Endothelial cell of umbilical vein (primary cell): ENCODE measurements at regions not wholly inside any gene's neighbourhood (a gene's known extent, or its start where the extent isn't known, plus 50 kb on each side); places are given as distances from the start of the nearest gene placed in this dataset.

Source experiments
- BruUV-seq: library from RNA; stranded (reverse); fragments of 400-500 nt; replicated peaks from 2 replicates; lab custom pipeline; 2021; lab: Mats Ljungman, UMichigan
- CTCF ChIA-PET: fragments of 300-600, 350-600 bp; sonication (Branson Sonifier 250); formaldehyde crosslinking; loops from one replicate; lab custom pipeline; 2021; ENCODE audit warnings: antibody characterized with exemption, inconsistent platforms; lab: Charles Lee
- POLR2A ChIA-PET: fragments of 300-600, 350-600 bp; sonication (Branson Sonifier 250); formaldehyde crosslinking; loops from one replicate; lab custom pipeline; 2021; ENCODE audit warnings: antibody characterized with exemption, inconsistent platforms; lab: Charles Lee
- DNase-seq: peaks from one replicate; pipeline ENCODE4 v3.0.0-alpha.2; 2011; ENCODE audit warnings: low read depth, low spot score
- FAIRE-seq: peaks from 2 replicates; lab custom pipeline; 2011; peaks lifted over from hg19 to GRCh38; lab: Jason Lieb, UNC
- H2AFZ ChIP-seq: 2 replicates; pipeline ENCODE4 v1.6.0; 2012; ENCODE audit warnings: low read depth, low read length, control low read depth, inconsistent platforms
- H3K27ac ChIP-seq: 2 replicates; pipeline ENCODE4 v1.5.1; 2011; ENCODE audit warnings: low read depth, mild to moderate bottlenecking, control low read depth, low read length, moderate library complexity; ENCODE audit not compliant: insufficient read depth
- H3K27me3 ChIP-seq, 2 experiments: 2 replicates each; pipeline versions ENCODE4 v1.6.0 to v1.6.1; 2011; ENCODE audit warnings: low read length in 2 of 2, mixed read lengths in 1 of 2; ENCODE audit not compliant: control insufficient read depth in 2 of 2, insufficient read depth in 2 of 2
- H3K36me3 ChIP-seq, 2 experiments: 2 replicates in 1 of 2; 3 replicates in 1 of 2; pipeline ENCODE4 v1.5.1; 2011; ENCODE audit warnings: low read length in 2 of 2, mild to moderate bottlenecking in 1 of 2, moderate library complexity in 1 of 2; ENCODE audit not compliant: control insufficient read depth in 2 of 2, insufficient read depth in 2 of 2; ENCODE audit errors: extremely low read depth in 1 of 2
- H3K4me1 ChIP-seq: 3 replicates; pipeline ENCODE4 v1.5.1; 2011; ENCODE audit warnings: mild to moderate bottlenecking, low read length; ENCODE audit not compliant: control insufficient read depth, insufficient read depth; ENCODE audit errors: extremely low read depth
- H3K4me2 ChIP-seq: 2 replicates; pipeline ENCODE4 v1.6.1; 2011; ENCODE audit warnings: low read length, control low read depth, mixed read lengths; ENCODE audit not compliant: insufficient read depth
- H3K4me3 ChIP-seq, 3 experiments: fragments of 200-600 bp in 1 of 3; sonication (generic), shearing (Covaris generic) in 1 of 3; replicated peaks in 1 of 3; 2 replicates each; pipeline ENCODE4 v1.5.1; 2011 to 2016; ENCODE audit warnings: control low read depth in 3 of 3, low read length in 3 of 3, mild to moderate bottlenecking in 2 of 3, inconsistent platforms in 1 of 3, low read depth in 1 of 3, moderate library complexity in 1 of 3; ENCODE audit not compliant: insufficient read depth in 1 of 3
- H3K79me2 ChIP-seq: 2 replicates; pipeline ENCODE4 v1.6.0; 2012; ENCODE audit warnings: low read length, inconsistent platforms; ENCODE audit not compliant: control insufficient read depth, insufficient read depth
- H3K9ac ChIP-seq: replicated peaks from 2 replicates; pipeline ENCODE3; 2011; ENCODE audit warnings: low read length, control low read depth; ENCODE audit not compliant: insufficient read depth; ENCODE audit errors: extremely low read depth
- H3K9me1 ChIP-seq: replicated peaks from 3 replicates; pipeline ENCODE4 v1.6.0; 2011; ENCODE audit warnings: mild to moderate bottlenecking, low read length; ENCODE audit not compliant: control insufficient read depth, insufficient read depth; ENCODE audit errors: extremely low read depth
- H3K9me3 ChIP-seq: replicated peaks from 2 replicates; pipeline ENCODE4 v1.5.1; 2012; ENCODE audit warnings: low read length, inconsistent platforms; ENCODE audit not compliant: control insufficient read depth, insufficient read depth
- H4K20me1 ChIP-seq: replicated peaks from 2 replicates; pipeline ENCODE3; 2011; ENCODE audit warnings: mild to moderate bottlenecking, low read length; ENCODE audit not compliant: control insufficient read depth, insufficient read depth; ENCODE audit errors: extremely low read depth
- EZH2 ChIP-seq: IDR thresholded peaks from 2 replicates; pipeline ENCODE4 v1.6.1; 2012; ENCODE audit warnings: borderline replicate concordance, low read depth, mild to moderate bottlenecking, moderate library complexity, low read length, inconsistent platforms; ENCODE audit not compliant: severe bottlenecking
- FOS ChIP-seq: IDR thresholded peaks from 2 replicates; pipeline ENCODE4 v1.6.1; 2011; ENCODE audit warnings: mild to moderate bottlenecking, low read length, moderate library complexity, borderline replicate concordance; ENCODE audit not compliant: insufficient read depth
- GATA2 ChIP-seq: IDR thresholded peaks from 2 replicates; pipeline ENCODE4 v1.7.0; 2011; ENCODE audit warnings: low read depth, mild to moderate bottlenecking, moderate library complexity, mixed read lengths, low read length; ENCODE audit not compliant: insufficient read length, insufficient read depth
- MYC ChIP-seq: IDR thresholded peaks from one replicate; pipeline ENCODE4 v1.6.1; 2011; ENCODE audit warnings: mild to moderate bottlenecking, low read depth, low read length
- POLR2A ChIP-seq: IDR thresholded peaks from 2 replicates; pipeline ENCODE4 v1.6.1; 2012; ENCODE audit warnings: low read depth, mild to moderate bottlenecking, control low read depth, low read length
- POLR2AphosphoS5 ChIP-seq: IDR thresholded peaks from 2 replicates; pipeline ENCODE4 v1.6.1; 2012; ENCODE audit warnings: low read depth, mild to moderate bottlenecking, control low read depth, low read length, moderate library complexity; ENCODE audit not compliant: insufficient read depth
- dilution Hi-C: fragments of 300-500 bp; cut with MboI; formaldehyde crosslinking; loops from one replicate; pipeline ENCODE4 v1.15.0; 2019; ENCODE audit warnings: low sequenced_read_pairs; ENCODE audit not compliant: extremely low pct_ligation_motif_present
- intact Hi-C: fragments of 100-400 bp; cut with micrococcal nuclease; formaldehyde crosslinking; loops from one replicate; pipeline ENCODE4 v1.10.0; 2022
- TF ChIP-seq, protein P1 (sequence below), 2 donors: IDR thresholded peaks; 1 replicate in 1 of 2; 2 replicates in 1 of 2; pipeline ENCODE4 v1.5.1; 2011; ENCODE audit warnings: low read length in 2 of 2, mild to moderate bottlenecking in 2 of 2, moderate library complexity in 2 of 2, control low read depth in 1 of 2, inconsistent platforms in 1 of 2, low read depth in 1 of 2; ENCODE audit not compliant: insufficient read depth in 1 of 2; ENCODE audit errors: extremely low read depth in 1 of 2
- TF ChIP-seq, protein P2 (sequence below): IDR thresholded peaks from 2 replicates; pipeline ENCODE4 v1.6.1; 2011; ENCODE audit not compliant: insufficient read depth, insufficient read length

DNA sequence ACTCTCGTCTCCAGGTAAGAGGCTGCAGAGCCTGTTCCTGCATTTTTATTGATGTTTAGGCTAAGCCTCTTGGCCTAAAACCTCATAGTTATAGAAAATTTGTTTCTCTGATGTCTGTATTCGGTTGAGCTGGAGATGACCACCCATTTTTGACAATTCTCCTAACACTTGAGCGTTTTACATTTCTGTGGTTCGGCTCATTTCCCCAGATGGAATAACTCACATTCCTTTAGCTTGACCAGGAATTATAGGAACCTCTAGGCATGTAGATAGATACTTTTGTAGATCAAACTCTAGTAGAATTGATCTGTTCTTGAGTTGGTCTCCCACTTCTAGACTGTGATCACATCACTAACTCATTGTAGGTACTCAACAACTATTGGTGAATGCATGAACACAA lies 172.6 kb upstream of the CADM1 start:
- no peaks in the 10 kb centered on the region for H3K9me1 ChIP-seq
- ChIA-PET POLR2A (no interaction called here), CTCF (no interaction called here)
- H4K20me1 ChIP-seq = no peaks in the 10 kb centered on the region
- H3K36me3 ChIP-seq = no peaks in the 10 kb centered on the region
- no peak overlapping the region for H2AFZ ChIP-seq
- no peak overlapping the region for H3K4me2 ChIP-seq
- dilution Hi-C loops = no loop called here
- no peak overlapping the region for H3K27ac ChIP-seq
- no peak overlapping the region for H3K4me3 ChIP-seq
- TF ChIP-seq, protein P1, sequence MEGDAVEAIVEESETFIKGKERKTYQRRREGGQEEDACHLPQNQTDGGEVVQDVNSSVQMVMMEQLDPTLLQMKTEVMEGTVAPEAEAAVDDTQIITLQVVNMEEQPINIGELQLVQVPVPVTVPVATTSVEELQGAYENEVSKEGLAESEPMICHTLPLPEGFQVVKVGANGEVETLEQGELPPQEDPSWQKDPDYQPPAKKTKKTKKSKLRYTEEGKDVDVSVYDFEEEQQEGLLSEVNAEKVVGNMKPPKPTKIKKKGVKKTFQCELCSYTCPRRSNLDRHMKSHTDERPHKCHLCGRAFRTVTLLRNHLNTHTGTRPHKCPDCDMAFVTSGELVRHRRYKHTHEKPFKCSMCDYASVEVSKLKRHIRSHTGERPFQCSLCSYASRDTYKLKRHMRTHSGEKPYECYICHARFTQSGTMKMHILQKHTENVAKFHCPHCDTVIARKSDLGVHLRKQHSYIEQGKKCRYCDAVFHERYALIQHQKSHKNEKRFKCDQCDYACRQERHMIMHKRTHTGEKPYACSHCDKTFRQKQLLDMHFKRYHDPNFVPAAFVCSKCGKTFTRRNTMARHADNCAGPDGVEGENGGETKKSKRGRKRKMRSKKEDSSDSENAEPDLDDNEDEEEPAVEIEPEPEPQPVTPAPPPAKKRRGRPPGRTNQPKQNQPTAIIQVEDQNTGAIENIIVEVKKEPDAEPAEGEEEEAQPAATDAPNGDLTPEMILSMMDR (IDR thresholded peaks at IDR 0.05; ENCODE audit: extremely low read depth in 1 of 2, insufficient read depth in 1 of 2, low read depth in 1 of 2, low read length in 2 of 2) = no peak
- TF ChIP-seq FOS (no peak), POLR2AphosphoS5 (no peak), POLR2A (no peak), GATA2 (no peak), MYC (no peak), EZH2 (no peak)
- TF ChIP-seq, protein P2, sequence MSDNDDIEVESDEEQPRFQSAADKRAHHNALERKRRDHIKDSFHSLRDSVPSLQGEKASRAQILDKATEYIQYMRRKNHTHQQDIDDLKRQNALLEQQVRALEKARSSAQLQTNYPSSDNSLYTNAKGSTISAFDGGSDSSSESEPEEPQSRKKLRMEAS = no peak
- no peaks in the 10 kb centered on the region for H3K9me3 ChIP-seq
- H3K9ac ChIP-seq = no peak overlapping the region
- intact Hi-C loops = loop anchor here (10.0 kb wide), 1 partner anchor 902 kb away; no protein-coding TSS in a partner anchor
- DNase-seq (no peak), FAIRE-seq (no peak)
- H3K79me2 ChIP-seq = no peaks in the 10 kb centered on the region
- H3K4me1 ChIP-seq = no peaks in the 10 kb centered on the region
- no peaks in the 10 kb centered on the region for H3K27me3 ChIP-seq
- no TSS peak for BruUV-seq
